Duodenal mucosa (tissue), 2 donors: ENCODE measurements at regions not wholly inside any gene's neighbourhood (a gene's known extent, or its start where the extent isn't known, plus 50 kb on each side); places are given as distances from the start of the nearest gene placed in this dataset.

Experiments
- H3K27ac ChIP-seq: one replicate; pipeline ENCODE4 v1.7.0; 2013; ENCODE audit warnings: low read depth, low read length
- H3K27me3 ChIP-seq, 2 donors: one replicate each; pipeline ENCODE4 v1.7.0; 2013; ENCODE audit warnings: low read length in 2 of 2, control low read depth in 1 of 2; ENCODE audit not compliant: insufficient read depth in 2 of 2, control insufficient read depth in 1 of 2
- H3K36me3 ChIP-seq, 2 donors: one replicate each; pipeline ENCODE4 v1.7.0; 2013; ENCODE audit warnings: low read length in 2 of 2, control low read depth in 1 of 2; ENCODE audit not compliant: insufficient read depth in 2 of 2, control insufficient read depth in 1 of 2
- H3K4me1 ChIP-seq, 2 donors: one replicate each; pipeline ENCODE4 v1.7.0; 2013; ENCODE audit warnings: low read length in 2 of 2, control low read depth in 1 of 2; ENCODE audit not compliant: insufficient read depth in 2 of 2, control insufficient read depth in 1 of 2
- H3K4me3 ChIP-seq, 2 donors: one replicate each; pipeline ENCODE4 v1.7.0; 2013; ENCODE audit warnings: low read length in 2 of 2, low read depth in 1 of 2
- H3K9ac ChIP-seq, 2 donors: one replicate each; pipeline ENCODE4 v1.7.0; 2013; ENCODE audit warnings: low read length in 2 of 2, low read depth in 1 of 2
- H3K9me3 ChIP-seq, 2 donors: one replicate each; pipeline ENCODE4 v1.7.0; 2013; ENCODE audit warnings: low read length in 2 of 2, control low read depth in 1 of 2; ENCODE audit not compliant: control insufficient read depth in 1 of 2

GRCh38 chr13:44032802-44033201, 153.1 kb downstream of the LACC1 start:
- Histone ChIP-seq H3K4me3 (no peak overlapping the region), H3K9me3 (no peaks in the 10 kb centered on the region), H3K27me3 (no peaks in the 10 kb centered on the region), H3K27ac (no peak overlapping the region), H3K4me1 (no peaks in the 10 kb centered on the region), H3K36me3 (no peaks in the 10 kb centered on the region), H3K9ac (no peak overlapping the region)

GRCh38 chr13:44035400-44035799, 155.7 kb downstream of the LACC1 start:
- no peaks in the 10 kb centered on the region for H3K4me1 ChIP-seq
- H3K4me3 ChIP-seq = no peak overlapping the region
- no peaks in the 10 kb centered on the region for H3K9me3 ChIP-seq
- no peaks in the 10 kb centered on the region for H3K27me3 ChIP-seq
- H3K36me3 ChIP-seq = no peaks in the 10 kb centered on the region
- no peak overlapping the region for H3K27ac ChIP-seq
- H3K9ac ChIP-seq = no peak overlapping the region

- Histone ChIP-seq H3K9me3 (no peaks in the 10 kb centered on the region), H3K9ac (no peak overlapping the region), H3K27ac (no peak overlapping the region), H3K27me3 (no peaks in the 10 kb centered on the region), H3K4me1 (peaks cover 0 to 6% of the 10 kb centered on the region in 2 donors), H3K36me3 (no peaks in the 10 kb centered on the region), H3K4me3 (no peak overlapping the region)
Observed at GRCh38 chr13:44040070-44040817, 160.5 kb downstream of the LACC1 start.

- Histone ChIP-seq H3K4me1 (peaks cover 0 to 6% of the 10 kb centered on the region in 2 donors), H3K9ac (no peak overlapping the region), H3K9me3 (no peaks in the 10 kb centered on the region), H3K36me3 (no peaks in the 10 kb centered on the region), H3K27me3 (no peaks in the 10 kb centered on the region), H3K27ac (no peak overlapping the region), H3K4me3 (no peak overlapping the region)
Observed at GRCh38 chr13:44040818-44041100, 161.1 kb downstream of the LACC1 start.

- Histone ChIP-seq H3K9ac (no peak overlapping the region), H3K27ac (no peak overlapping the region), H3K36me3 (no peaks in the 10 kb centered on the region), H3K9me3 (no peaks in the 10 kb centered on the region), H3K4me3 (no peak overlapping the region), H3K27me3 (no peaks in the 10 kb centered on the region), H3K4me1 (peaks cover 0 to 6% of the 10 kb centered on the region in 2 donors)
Observed at GRCh38 chr13:44044547-44045179, 165.0 kb downstream of the LACC1 start.

- H3K4me3 ChIP-seq = no peak overlapping the region
Observed at GRCh38 chr13:44045180-44045562, 165.5 kb downstream of the LACC1 start.

GRCh38 chr13:44046428-44046827, 166.7 kb downstream of the LACC1 start:
- Histone ChIP-seq H3K27me3 (no peaks in the 10 kb centered on the region), H3K4me1 (peaks cover 0 to 2% of the 10 kb centered on the region in 2 donors)

More at GRCh38 chr13:44045180-44045562, 165.5 kb downstream of the LACC1 start:
- H3K36me3 ChIP-seq = no peaks in the 10 kb centered on the region
- no peaks in the 10 kb centered on the region for H3K27me3 ChIP-seq
- H3K27ac ChIP-seq = no peak overlapping the region
- peaks cover 0 to 6% of the 10 kb centered on the region in 2 donors for H3K4me1 ChIP-seq
- H3K9me3 ChIP-seq = no peaks in the 10 kb centered on the region
- H3K9ac ChIP-seq = no peak overlapping the region

GRCh38 chr13:44048326-44048725, 168.6 kb downstream of the LACC1 start:
- H3K9me3 ChIP-seq = no peaks in the 10 kb centered on the region
- H3K27me3 ChIP-seq = no peaks in the 10 kb centered on the region
- H3K36me3 ChIP-seq = no peaks in the 10 kb centered on the region
- no peak overlapping the region for H3K4me3 ChIP-seq
- H3K9ac ChIP-seq = no peak overlapping the region
- peaks cover 0 to 5% of the 10 kb centered on the region in 2 donors for H3K4me1 ChIP-seq
- no peak overlapping the region for H3K27ac ChIP-seq

More at GRCh38 chr13:44046428-44046827, 166.7 kb downstream of the LACC1 start:
- no peak overlapping the region for H3K27ac ChIP-seq
- H3K4me3 ChIP-seq = no peak overlapping the region
- no peak overlapping the region for H3K9ac ChIP-seq
- H3K36me3 ChIP-seq = no peaks in the 10 kb centered on the region
- H3K9me3 ChIP-seq = no peaks in the 10 kb centered on the region

GRCh38 chr13:44049081-44049945, 169.6 kb downstream of the LACC1 start:
- H3K4me1 ChIP-seq = peaks cover 0 to 5% of the 10 kb centered on the region in 2 donors
- H3K4me3 ChIP-seq = no peak overlapping the region
- H3K9ac ChIP-seq = no peak overlapping the region
- no peaks in the 10 kb centered on the region for H3K27me3 ChIP-seq
- no peaks in the 10 kb centered on the region for H3K9me3 ChIP-seq
- no peaks in the 10 kb centered on the region for H3K36me3 ChIP-seq
- H3K27ac ChIP-seq = no peak overlapping the region

GRCh38 chr13:44050450-44051063, 170.9 kb downstream of the LACC1 start:
- Histone ChIP-seq H3K36me3 (no peaks in the 10 kb centered on the region), H3K27ac (no peak overlapping the region), H3K27me3 (no peaks in the 10 kb centered on the region), H3K4me3 (no peak overlapping the region), H3K9ac (no peak overlapping the region), H3K9me3 (no peaks in the 10 kb centered on the region), H3K4me1 (peaks cover 0 to 8% of the 10 kb centered on the region in 2 donors)
